AG04449 (cell line): ENCODE measurements at regions not wholly inside any gene's neighbourhood (a gene's known extent, or its start where the extent isn't known, plus 50 kb on each side); places are given as distances from the start of the nearest gene placed in this dataset.

Experiments used
- CTCF ChIA-PET: fragments of 350-600 bp; formaldehyde crosslinking; extraction: SDS; loops from one replicate; lab custom pipeline; 2021; ENCODE audit warnings: antibody characterized with exemption; lab: Yijun Ruan, JAX
- POLR2A ChIA-PET: fragments of 400-600, 350-600 bp; formaldehyde crosslinking; extraction: SDS; loops from one replicate; lab custom pipeline; 2020; ENCODE audit warnings: antibody characterized with exemption, inconsistent platforms; lab: Yijun Ruan, JAX
- DNase-seq: peaks from one replicate; pipeline ENCODE4 v3.0.0-alpha.2; 2010; ENCODE audit warnings: low read depth, low spot score
- H3K4me3 ChIP-seq: 2 replicates; pipeline ENCODE4 v1.5.1; 2011; ENCODE audit warnings: low read depth, mild to moderate bottlenecking, control low read depth, low read length
- TF ChIP-seq, protein P1 (sequence below): IDR thresholded peaks from one replicate; pipeline ENCODE4 v1.5.1; 2011; ENCODE audit warnings: mild to moderate bottlenecking, moderate library complexity, low read length, control low read depth, inconsistent platforms; ENCODE audit not compliant: insufficient read depth; ENCODE audit errors: missing control alignments

DNA sequence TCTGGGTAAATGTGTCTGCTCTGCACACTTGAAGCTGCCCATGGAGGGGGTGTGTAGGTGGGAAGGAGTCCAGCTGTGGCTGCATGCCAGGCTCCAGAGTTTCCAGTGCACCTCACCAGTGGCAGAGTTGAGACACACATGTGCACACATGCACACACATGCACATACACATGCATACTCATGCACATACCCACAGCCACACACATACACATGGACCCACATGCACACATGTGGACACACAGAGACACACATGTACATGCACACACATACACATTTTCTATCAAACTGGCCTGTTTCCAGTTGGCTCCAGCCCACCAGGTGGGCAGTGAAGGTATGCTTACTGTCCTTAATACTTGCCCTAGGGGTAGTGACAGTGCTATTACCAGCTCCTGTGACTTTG, 99.7 kb downstream of the RAMP3 start:
- ChIA-PET CTCF (interaction anchor here (8.3 kb wide), 1 partner anchor 102 kb away, joined by 141 read pairs; the partner anchor contains the start of gene RAMP3), POLR2A (interaction anchor here (0.5 kb wide), 1 partner anchor 46 kb away, joined by 3 read pairs; no protein-coding TSS in a partner anchor)

GRCh38 chr7:45258533-45259226, 101.1 kb downstream of the RAMP3 start:
- DNase-seq: no peak
- ChIA-PET CTCF (interaction anchor here (0.9 to 8.3 kb wide), 13 partner anchors 8 to 596 kb away, joined by 3 to 141 read pairs (median 5); partner anchors contain the start of gene RAMP3), POLR2A (no interaction called here)
- TF ChIP-seq, protein P1, sequence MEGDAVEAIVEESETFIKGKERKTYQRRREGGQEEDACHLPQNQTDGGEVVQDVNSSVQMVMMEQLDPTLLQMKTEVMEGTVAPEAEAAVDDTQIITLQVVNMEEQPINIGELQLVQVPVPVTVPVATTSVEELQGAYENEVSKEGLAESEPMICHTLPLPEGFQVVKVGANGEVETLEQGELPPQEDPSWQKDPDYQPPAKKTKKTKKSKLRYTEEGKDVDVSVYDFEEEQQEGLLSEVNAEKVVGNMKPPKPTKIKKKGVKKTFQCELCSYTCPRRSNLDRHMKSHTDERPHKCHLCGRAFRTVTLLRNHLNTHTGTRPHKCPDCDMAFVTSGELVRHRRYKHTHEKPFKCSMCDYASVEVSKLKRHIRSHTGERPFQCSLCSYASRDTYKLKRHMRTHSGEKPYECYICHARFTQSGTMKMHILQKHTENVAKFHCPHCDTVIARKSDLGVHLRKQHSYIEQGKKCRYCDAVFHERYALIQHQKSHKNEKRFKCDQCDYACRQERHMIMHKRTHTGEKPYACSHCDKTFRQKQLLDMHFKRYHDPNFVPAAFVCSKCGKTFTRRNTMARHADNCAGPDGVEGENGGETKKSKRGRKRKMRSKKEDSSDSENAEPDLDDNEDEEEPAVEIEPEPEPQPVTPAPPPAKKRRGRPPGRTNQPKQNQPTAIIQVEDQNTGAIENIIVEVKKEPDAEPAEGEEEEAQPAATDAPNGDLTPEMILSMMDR: no peak
- H3K4me3 ChIP-seq: no peak overlapping the region

More for the DNA sequence above, 99.7 kb downstream of the RAMP3 start:
- DNase-seq: no peak
- H3K4me3 ChIP-seq: no peak overlapping the region
- TF ChIP-seq, protein P1: no peak

DNA sequence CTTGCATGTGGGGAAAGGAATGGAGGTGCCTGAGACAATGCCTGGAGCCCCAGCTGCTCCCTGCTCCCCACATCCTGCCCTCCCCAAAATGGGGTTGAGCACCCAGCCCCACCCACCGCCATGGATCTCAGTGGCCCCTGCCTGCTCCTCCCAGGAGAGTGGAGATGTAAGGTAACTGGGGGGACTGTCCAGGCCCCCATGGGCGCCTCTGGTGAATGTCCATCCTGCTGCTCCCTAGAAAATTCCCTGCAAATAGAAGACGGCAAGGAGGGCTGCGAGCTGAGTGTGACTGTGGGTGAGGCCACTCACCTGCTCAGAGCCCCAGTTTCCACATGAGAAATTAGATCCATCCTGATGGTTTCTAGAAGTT, 101.6 kb downstream of the RAMP3 start:
- no peak overlapping the region for H3K4me3 ChIP-seq
- POLR2A ChIA-PET: no interaction called here
- DNase-seq: no peak
- TF ChIP-seq, protein P1: no peak
- CTCF ChIA-PET: interaction anchor here (0.7 to 8.3 kb wide), 15 partner anchors 8 to 121 kb away, joined by 3 to 141 read pairs (median 5); partner anchors contain the start of gene RAMP3

DNA sequence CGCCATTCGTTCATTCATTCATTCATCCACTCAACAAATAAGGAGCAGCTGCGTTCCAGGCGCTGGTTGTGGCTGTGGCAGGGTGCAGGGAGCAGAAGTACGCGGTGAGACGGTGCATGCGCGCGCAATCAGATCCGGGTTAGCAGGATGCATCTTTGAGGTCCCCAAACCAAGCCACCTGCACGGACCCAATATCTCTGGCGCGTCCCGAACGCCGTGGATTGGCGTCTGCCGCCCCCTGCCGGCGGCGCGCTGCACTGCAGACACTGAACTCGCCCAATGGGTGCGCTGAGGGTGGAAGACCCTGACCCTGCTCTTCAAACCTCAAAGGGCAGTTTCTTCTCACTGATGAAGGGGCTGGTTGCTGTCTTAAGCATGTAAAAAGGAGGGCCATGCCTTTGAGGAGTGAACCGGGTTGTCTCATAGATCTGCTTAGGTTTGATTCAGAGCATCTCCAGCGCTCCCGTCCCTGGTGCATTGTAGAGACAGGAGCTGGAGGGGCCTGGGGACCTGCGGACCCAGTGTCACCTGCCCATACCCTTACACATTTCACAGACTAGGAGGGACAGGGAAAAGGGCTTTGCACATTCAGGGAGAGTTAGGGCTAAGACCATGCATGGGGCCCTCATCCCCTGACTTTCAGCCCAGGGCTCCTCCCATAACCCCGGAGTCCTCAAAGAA, 102.5 kb downstream of the RAMP3 start:
- no peak for DNase-seq
- CTCF ChIA-PET: interaction anchor here (0.6 to 8.3 kb wide), 31 partner anchors 8 to 264 kb away, joined by 3 to 141 read pairs (median 4); partner anchors contain the start of gene RAMP3
- TF ChIP-seq, protein P1: peak; percentile 99
- no peak overlapping the region for H3K4me3 ChIP-seq
- POLR2A ChIA-PET: no interaction called here

DNA sequence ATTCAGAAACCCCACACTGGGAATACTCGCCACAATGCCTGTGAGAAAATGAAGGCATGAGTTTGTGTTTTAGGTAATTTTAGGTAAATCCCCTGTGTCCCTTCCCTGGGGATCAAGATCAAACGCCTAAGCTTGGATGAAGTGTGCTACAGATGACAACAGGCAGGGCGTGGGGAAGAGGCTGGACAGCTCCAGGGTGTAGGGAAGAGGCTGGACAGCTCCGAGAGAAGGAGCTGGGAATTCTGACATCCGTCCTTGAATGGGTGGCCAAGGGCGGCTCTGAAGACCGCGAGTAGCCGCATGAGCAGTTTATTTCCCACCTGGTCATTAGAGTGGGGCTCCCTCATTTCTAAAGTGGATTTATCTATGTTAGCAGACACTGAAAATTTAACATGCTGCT, 109.7 kb downstream of the RAMP3 start:
- POLR2A ChIA-PET: no interaction called here
- H3K4me3 ChIP-seq: no peak overlapping the region
- DNase-seq: no peak
- TF ChIP-seq, protein P1: no peak
- CTCF ChIA-PET: no interaction called here

DNA sequence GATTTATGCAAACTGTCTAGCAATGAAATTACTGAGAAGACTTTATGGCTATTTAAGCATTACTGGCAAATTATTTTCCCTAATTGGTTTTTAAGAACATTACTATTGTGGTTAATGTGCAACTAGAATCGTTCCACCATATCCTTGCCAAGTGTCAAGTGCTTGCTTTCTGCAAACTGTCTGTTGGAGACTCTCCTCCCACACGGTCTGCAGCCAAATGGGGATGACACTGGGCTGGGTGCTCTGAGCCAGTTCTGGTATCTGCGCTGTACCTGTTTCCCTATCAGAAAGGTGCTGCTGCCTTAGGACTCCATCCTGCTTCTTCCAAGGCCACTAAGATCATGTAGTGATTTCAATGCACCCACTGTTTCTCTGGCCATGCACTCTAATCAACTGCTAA, 110.4 kb downstream of the RAMP3 start:
- POLR2A ChIA-PET: no interaction called here
- no peak overlapping the region for H3K4me3 ChIP-seq
- CTCF ChIA-PET: interaction anchor here (3.4 kb wide), 1 partner anchor 8 kb away, joined by 21 read pairs; no protein-coding TSS in a partner anchor
- no peak for DNase-seq
- TF ChIP-seq, protein P1: no peak
